Liver (tissue), 8 donors: ENCODE measurements at regions not wholly inside any gene's neighbourhood (a gene's known extent, or its start where the extent isn't known, plus 50 kb on each side); places are given as distances from the start of the nearest gene placed in this dataset.

Source experiments
- DNase-seq: peaks from one replicate; pipeline ENCODE4 v3.0.0-alpha.2; 2017; ENCODE audit warnings: low spot score
- H3K27ac ChIP-seq, 2 donors: one replicate each; pipeline ENCODE4 v1.7.0; 2013; ENCODE audit warnings: inconsistent platforms in 2 of 2, low read length in 2 of 2, control low read depth in 1 of 2, low read depth in 1 of 2, mild to moderate bottlenecking in 1 of 2
- H3K27me3 ChIP-seq, 4 donors: one replicate each; pipeline versions ENCODE4 v1.6.1 to v1.7.0; 2013; ENCODE audit warnings: low read length in 3 of 4, inconsistent platforms in 1 of 4, mild to moderate bottlenecking in 1 of 4, moderate library complexity in 1 of 4; ENCODE audit not compliant: control insufficient read depth in 4 of 4, insufficient read depth in 4 of 4
- H3K36me3 ChIP-seq, 4 donors: one replicate each; pipeline versions ENCODE4 v1.6.1 to v1.7.0; 2013; ENCODE audit warnings: low read length in 3 of 4, mild to moderate bottlenecking in 3 of 4, low read depth in 1 of 4, moderate library complexity in 1 of 4; ENCODE audit not compliant: control insufficient read depth in 4 of 4, insufficient read depth in 3 of 4
- H3K4me1 ChIP-seq, 4 donors: one replicate each; pipeline versions ENCODE4 v1.6.1 to v1.7.0; 2013; ENCODE audit warnings: low read length in 3 of 4, mild to moderate bottlenecking in 3 of 4, moderate library complexity in 1 of 4; ENCODE audit not compliant: control insufficient read depth in 4 of 4, insufficient read depth in 4 of 4
- H3K4me3 ChIP-seq, 3 donors: one replicate each; pipeline versions ENCODE4 v1.6.1 to v1.7.0; 2013; ENCODE audit warnings: low read length in 3 of 3, control low read depth in 1 of 3, low read depth in 1 of 3, mild to moderate bottlenecking in 1 of 3
- H3K9ac ChIP-seq, 2 donors: one replicate each; pipeline ENCODE4 v1.7.0; 2013; ENCODE audit warnings: low read length in 2 of 2, mild to moderate bottlenecking in 2 of 2, moderate library complexity in 2 of 2, control low read depth in 1 of 2, low read depth in 1 of 2
- H3K9me3 ChIP-seq, 4 donors: one replicate each; pipeline versions ENCODE4 v1.6.1 to v1.7.0; 2013; ENCODE audit warnings: low read length in 3 of 4; ENCODE audit not compliant: control insufficient read depth in 4 of 4
- ATF3 ChIP-seq: IDR thresholded peaks from 2 replicates; pipeline ENCODE4 v1.6.1; 2016; ENCODE audit warnings: antibody characterized with exemption
- CTCF ChIP-seq: fragments of 150-350 bp; IDR thresholded peaks from 2 replicates; pipeline ENCODE4 v1.5.1; 2017; ENCODE audit warnings: improper control_type of control experiment, low read depth, low read length; ENCODE audit not compliant: missing input control
- EGR1 ChIP-seq, 2 donors: IDR thresholded peaks; 2 replicates each; pipeline ENCODE4 v1.6.1; 2016 to 2018; ENCODE audit warnings: antibody characterized with exemption in 2 of 2, low read depth in 2 of 2
- FOXA1 ChIP-seq: IDR thresholded peaks from 2 replicates; pipeline ENCODE4 v1.6.1; 2016; ENCODE audit warnings: antibody characterized with exemption
- FOXA2 ChIP-seq: IDR thresholded peaks from 2 replicates; pipeline ENCODE4 v1.6.1; 2016; ENCODE audit warnings: antibody characterized with exemption
- GABPA ChIP-seq, 2 donors: IDR thresholded peaks in 1 of 2; conservative IDR thresholded peaks in 1 of 2; 2 replicates each; pipeline ENCODE4 v1.6.1; 2016; ENCODE audit warnings: antibody characterized with exemption in 2 of 2, mild to moderate bottlenecking in 1 of 2, moderate library complexity in 1 of 2
- HNF4A ChIP-seq, 2 donors: conservative IDR thresholded peaks; 2 replicates each; pipeline ENCODE4 v1.6.1; 2016; ENCODE audit warnings: antibody characterized with exemption in 2 of 2, mild to moderate bottlenecking in 2 of 2
- HNF4G ChIP-seq: IDR thresholded peaks from 2 replicates; pipeline ENCODE4 v1.6.1; 2016; ENCODE audit warnings: antibody characterized with exemption
- JUND ChIP-seq, 2 donors: IDR thresholded peaks; 2 replicates each; pipeline ENCODE4 v1.6.1; 2016; ENCODE audit warnings: antibody characterized with exemption in 2 of 2
- MAX ChIP-seq: IDR thresholded peaks from 2 replicates; pipeline ENCODE4 v1.6.1; 2016; ENCODE audit warnings: antibody characterized with exemption
- NR2F2 ChIP-seq: IDR thresholded peaks from 2 replicates; pipeline ENCODE4 v1.6.1; 2016; ENCODE audit warnings: antibody characterized with exemption
- RAD21 ChIP-seq, 2 donors: IDR thresholded peaks; 2 replicates each; pipeline ENCODE4 v1.6.1; 2016; ENCODE audit warnings: antibody characterized with exemption in 2 of 2, mild to moderate bottlenecking in 2 of 2
- REST ChIP-seq: IDR thresholded peaks from 2 replicates; pipeline ENCODE4 v1.6.1; 2016; ENCODE audit warnings: antibody characterized with exemption, mild to moderate bottlenecking
- RXRA ChIP-seq, 2 donors: IDR thresholded peaks; 2 replicates each; pipeline ENCODE4 v1.6.1; 2017 to 2018; ENCODE audit warnings: antibody characterized with exemption in 2 of 2, mild to moderate bottlenecking in 1 of 2
- SP1 ChIP-seq: IDR thresholded peaks from 2 replicates; pipeline ENCODE4 v1.6.1; 2018; ENCODE audit warnings: antibody characterized with exemption, mild to moderate bottlenecking
- TAF1 ChIP-seq: conservative IDR thresholded peaks from 2 replicates; pipeline ENCODE4 v1.6.1; 2016; ENCODE audit warnings: antibody characterized with exemption, mild to moderate bottlenecking
- YY1 ChIP-seq: IDR thresholded peaks from 2 replicates; pipeline ENCODE4 v1.6.1; 2016; ENCODE audit warnings: antibody characterized with exemption, mild to moderate bottlenecking
- ZBTB33 ChIP-seq: IDR thresholded peaks from 2 replicates; pipeline ENCODE4 v1.6.1; 2016; ENCODE audit warnings: antibody characterized with exemption
- WGBS: extraction: QIAGEN DNeasy Blood & Tissue Kit; methylation state at CpG from one replicate; pipeline ENCODE4 v1.1.7; 2013; 5-methylcytosine and 5-hydroxymethylcytosine counted together
- donor health status: healthy.
- donor health status: healthy.
- donor health status: healthy.
- donor health status: healthy.
- donor health status: healthy.

GRCh38 chr7:115269486-115269885 lies 347.6 kb downstream of the MDFIC start:
- Histone ChIP-seq H3K9me3 (no peaks in the 10 kb centered on the region), H3K27me3 (no peaks in the 10 kb centered on the region), H3K27ac (no peak overlapping the region), H3K4me3 (no peak overlapping the region), H3K9ac (no peak overlapping the region), H3K36me3 (no peaks in the 10 kb centered on the region), H3K4me1 (no peaks in the 10 kb centered on the region)
- 48% methylated on average over 1 of the region's 1 CpG for WGBS
- no peak for DNase-seq
- TF ChIP-seq HNF4G: no peak
- TF ChIP-seq CTCF: no peak
- TF ChIP-seq HNF4A (conservative IDR thresholded peaks at IDR 0.05): no peak
- TF ChIP-seq EGR1 (IDR thresholded peaks at IDR 0.05; ENCODE audit: low read depth in 2 of 2): no peak
- TF ChIP-seq YY1: no peak
- TF ChIP-seq ZBTB33: no peak
- TF ChIP-seq TAF1: no peak
- TF ChIP-seq FOXA2: no peak
- TF ChIP-seq GABPA (IDR thresholded peaks at IDR 0.05 in 1 of 2, conservative IDR thresholded peaks at IDR 0.05 in 1 of 2): no peak
- no peak for TF ChIP-seq MAX
- TF ChIP-seq ATF3: no peak
- TF ChIP-seq JUND (IDR thresholded peaks at IDR 0.05): no peak
- TF ChIP-seq FOXA1: no peak
- TF ChIP-seq REST: no peak
- no peak for TF ChIP-seq RAD21 (IDR thresholded peaks at IDR 0.05)
- no peak for TF ChIP-seq RXRA (IDR thresholded peaks at IDR 0.05)
- no peak for TF ChIP-seq NR2F2
- no peak for TF ChIP-seq SP1

- no peak overlapping the region for H3K9ac ChIP-seq
- no peaks in the 10 kb centered on the region for H3K27me3 ChIP-seq
- H3K4me3 ChIP-seq: no peak overlapping the region
- DNase-seq: no peak
- no peaks in the 10 kb centered on the region for H3K9me3 ChIP-seq
- no peaks in the 10 kb centered on the region for H3K4me1 ChIP-seq
- H3K27ac ChIP-seq: no peak overlapping the region
- no peaks in the 10 kb centered on the region for H3K36me3 ChIP-seq
- TF ChIP-seq FOXA1 (no peak), REST (no peak), NR2F2 (no peak), SP1 (no peak), HNF4G (no peak), MAX (no peak), ZBTB33 (no peak), TAF1 (no peak)
Measured at GRCh38 chr7:115267503-115267902, 345.6 kb downstream of the MDFIC start.
